Psoas muscle (tissue), 7 donors: ENCODE measurements at regions not wholly inside any gene's neighbourhood (a gene's known extent, or its start where the extent isn't known, plus 50 kb on each side); places are given as distances from the start of the nearest gene placed in this dataset.

ENCODE experiments used
- ATAC-seq, 4 donors: fragments of 200-7000 bp; cut with Tn5 transposase; one replicate each; pipeline ENCODE4 v1.9.1; 2020; ENCODE audit warnings: moderate library complexity in 3 of 4, mild to moderate bottlenecking in 2 of 4
- DNase-seq, 2 donors: peaks; one replicate each; pipeline ENCODE4 v3.0.0-alpha.2; 2020
- H3K27ac ChIP-seq: fragments of 200-600 bp; one replicate; pipeline ENCODE4 v1.8.0; 2022
- H3K27me3 ChIP-seq, 3 donors: fragments of 200-600 bp in 1 of 3; one replicate each; pipeline versions ENCODE4 v1.6.1 to v1.8.0; 2013 to 2022; ENCODE audit warnings: low read length in 2 of 3, mild to moderate bottlenecking in 2 of 3, moderate library complexity in 1 of 3; ENCODE audit not compliant: insufficient read depth in 3 of 3
- H3K36me3 ChIP-seq, 2 donors: fragments of 200-600 bp in 1 of 2; one replicate each; pipeline versions ENCODE4 v1.6.1 to v1.8.0; 2013 to 2022; ENCODE audit warnings: low read depth in 1 of 2, mild to moderate bottlenecking in 1 of 2, moderate library complexity in 1 of 2; ENCODE audit not compliant: insufficient read depth in 1 of 2
- H3K4me1 ChIP-seq: fragments of 200-600 bp; one replicate; pipeline ENCODE4 v1.8.0; 2022
- H3K4me3 ChIP-seq: fragments of 200-600 bp; one replicate; pipeline ENCODE4 v1.8.0; 2022; ENCODE audit warnings: mild to moderate bottlenecking
- H3K9me3 ChIP-seq: fragments of 200-600 bp; one replicate; pipeline ENCODE4 v1.8.0; 2022
- CTCF ChIP-seq: fragments of 200-600 bp; IDR thresholded peaks from one replicate; pipeline ENCODE4 v1.8.0; 2022; ENCODE audit warnings: antibody characterized with exemption
- WGBS, 3 donors: extraction: QIAGEN DNeasy Blood & Tissue Kit; methylation state at CpG; one replicate each; pipeline versions ENCODE4 v1.1.6 to v1.1.7; 2013; 5-methylcytosine and 5-hydroxymethylcytosine counted together
- intact Hi-C, 2 donors: fragments of 100-400 bp; cut with DNase I; formaldehyde crosslinking; loops; one replicate each; pipeline versions ENCODE4 v1.11.0 to v1.14.2; 2022
- donor health status: healthy with polysubstance abuse.
- donor health status: DM: no; HTN: no; CAD: no; lungs with moderate emphysema.
- donor health status: Bipolar disorder and iron deficiency.
- donor health status: healthy.
- donor health status: DM: yes; HTN: yes; CAD: no.
- donor health status: DM: no; HTN: no; CAD: no.
- donor health status: DM: yes; HTN: yes; CAD: no.

- Histone ChIP-seq H3K36me3 (no peaks in the 10 kb centered on the region), H3K27ac (peak overlapping the region; percentile 96), H3K4me1 (peaks cover 11% of the 10 kb centered on the region), H3K4me3 (peak overlapping the region; percentile 84), H3K27me3 (no peaks in the 10 kb centered on the region), H3K9me3 (no peaks in the 10 kb centered on the region)
- 6 to 7% (median 6%) methylated on average over 22 of the region's 22 CpGs for WGBS, 3 donors
- DNase-seq (peak in 1 of 2 donors; percentile 20), ATAC-seq (peak in 3 of 4 donors; percentile 15 to 28 (median 25))
- no peak for TF ChIP-seq CTCF
- intact Hi-C loops = loop anchor here (1.0 to 10.0 kb wide), 10 partner anchors 31 to 497 kb away; partner anchors contain the start of gene ARID1B (in 1 of the 2)
Measured at GRCh38 chr6:156687789-156688619, 89.2 kb upstream of the ARID1B start.

DNA sequence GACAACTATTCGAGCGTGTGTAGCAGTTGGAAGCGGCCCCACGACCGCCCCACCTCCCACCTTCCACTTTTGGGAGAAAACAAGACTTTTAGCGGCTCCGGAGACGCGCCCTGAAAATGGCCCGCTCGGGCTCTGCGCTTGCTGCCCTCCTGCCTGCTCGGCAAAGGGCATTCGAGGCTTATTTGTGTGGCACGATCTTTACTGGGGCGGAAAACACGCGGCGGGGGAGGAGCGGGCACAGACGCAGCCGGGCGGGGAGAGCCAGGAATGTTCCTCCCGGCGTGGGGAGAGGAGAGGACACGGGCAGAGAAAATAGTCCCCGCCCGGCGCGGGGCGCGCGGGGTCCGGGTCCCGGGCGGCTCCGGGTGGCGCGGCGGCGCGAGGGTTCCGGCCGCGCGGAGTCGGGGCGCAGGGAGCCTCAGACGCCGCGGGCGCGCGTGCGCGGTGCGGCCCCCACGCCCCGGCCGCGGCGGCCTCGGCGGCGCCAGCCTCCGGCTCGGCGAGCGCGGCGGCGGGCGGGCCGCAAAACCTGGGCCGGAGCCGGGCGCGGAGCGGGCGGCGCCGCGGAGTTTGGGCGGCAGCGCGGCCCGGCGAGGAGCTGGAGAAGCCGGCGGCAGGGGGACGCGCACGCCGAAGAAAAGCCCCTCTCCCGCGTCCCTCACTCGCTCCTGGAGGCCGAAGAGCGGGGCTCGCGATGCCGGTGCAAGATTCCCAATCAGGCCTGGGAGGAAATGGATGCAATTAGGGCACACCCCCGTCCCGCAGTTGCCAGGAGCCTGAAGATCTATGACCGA lies 90.0 kb upstream of the ARID1B start:
- H3K36me3 ChIP-seq = no peaks in the 10 kb centered on the region
- peak overlapping the region; percentile 84 for H3K4me3 ChIP-seq
- TF ChIP-seq CTCF = no peak
- DNase-seq (peak; percentile 90 to 96), ATAC-seq (peak; percentile 94 to 97 (median 96))
- 0 to 1% (median 0%) methylated on average over 63 to 105 of the region's 105 CpGs for WGBS, 3 donors
- H3K9me3 ChIP-seq = no peaks in the 10 kb centered on the region
- no peaks in the 10 kb centered on the region for H3K27me3 ChIP-seq
- H3K27ac ChIP-seq = peak overlapping the region; percentile 96
- H3K4me1 ChIP-seq = peaks cover 11% of the 10 kb centered on the region
- intact Hi-C loops = loop anchor here (1.0 to 10.0 kb wide), 9 partner anchors 32 to 498 kb away; partner anchors contain the start of gene ARID1B (in 1 of the 2)

DNA sequence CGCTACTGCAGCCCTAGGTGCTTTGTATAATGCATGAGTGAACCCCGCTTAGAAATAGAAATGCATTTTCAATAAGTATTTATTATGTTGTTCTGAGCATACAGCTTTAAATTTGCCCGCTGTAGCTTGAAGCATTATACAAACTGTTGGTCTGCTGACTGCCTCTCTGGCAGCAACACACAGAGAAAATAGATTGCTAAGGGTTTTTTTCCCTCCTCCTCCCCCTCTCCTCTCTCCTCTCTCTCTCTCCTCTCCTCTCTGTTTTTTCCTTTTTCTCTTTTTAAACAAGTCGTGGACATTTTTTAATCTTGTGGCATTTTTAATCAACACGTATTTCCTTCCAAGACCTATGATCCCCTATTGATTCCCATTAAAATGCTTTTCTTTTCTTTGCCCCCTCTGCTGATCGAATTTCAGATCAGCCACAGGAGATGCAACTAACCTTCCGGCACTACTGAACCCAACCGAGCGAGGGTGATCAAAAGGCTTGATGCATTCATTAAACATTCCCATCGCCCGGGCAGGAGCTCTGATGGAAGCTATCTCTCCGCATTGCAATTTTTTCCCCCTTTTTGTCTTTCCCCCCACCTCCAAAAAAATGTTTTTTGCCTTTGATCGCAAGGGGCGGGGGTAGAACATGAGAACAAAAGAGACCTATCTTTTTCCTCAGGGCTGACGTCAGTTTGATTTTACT lies 90.7 kb upstream of the ARID1B start:
- no peaks in the 10 kb centered on the region for H3K36me3 ChIP-seq

More for the DNA sequence above, 90.7 kb upstream of the ARID1B start:
- Histone ChIP-seq H3K27me3 (no peaks in the 10 kb centered on the region), H3K4me3 (peak overlapping the region; percentile 73), H3K9me3 (no peaks in the 10 kb centered on the region), H3K4me1 (peaks cover 11% of the 10 kb centered on the region), H3K27ac (peak overlapping the region; percentile 96)
- ATAC-seq = peak; percentile 57 to 81 (median 64)
- peak; percentile 48 for TF ChIP-seq CTCF
- DNase-seq = no peak
- intact Hi-C loops = loop anchor here (2.0 to 10.0 kb wide), 7 partner anchors 32 to 498 kb away; no protein-coding TSS in a partner anchor
- 0 to 1% (median 1%) methylated on average over 15 of the region's 15 CpGs for WGBS, 3 donors
